ENCODE measurements at regions not wholly inside any gene's neighbourhood (a gene's known extent, or its start where the extent isn't known, plus 50 kb on each side); places are given as distances from the start of the nearest gene placed in this dataset.
"Not testable (repeated sequence)": the region's sequence is repeated elsewhere in the genome, so short reads cannot be mapped to it uniquely, and the experiment has no call there.

DNA sequence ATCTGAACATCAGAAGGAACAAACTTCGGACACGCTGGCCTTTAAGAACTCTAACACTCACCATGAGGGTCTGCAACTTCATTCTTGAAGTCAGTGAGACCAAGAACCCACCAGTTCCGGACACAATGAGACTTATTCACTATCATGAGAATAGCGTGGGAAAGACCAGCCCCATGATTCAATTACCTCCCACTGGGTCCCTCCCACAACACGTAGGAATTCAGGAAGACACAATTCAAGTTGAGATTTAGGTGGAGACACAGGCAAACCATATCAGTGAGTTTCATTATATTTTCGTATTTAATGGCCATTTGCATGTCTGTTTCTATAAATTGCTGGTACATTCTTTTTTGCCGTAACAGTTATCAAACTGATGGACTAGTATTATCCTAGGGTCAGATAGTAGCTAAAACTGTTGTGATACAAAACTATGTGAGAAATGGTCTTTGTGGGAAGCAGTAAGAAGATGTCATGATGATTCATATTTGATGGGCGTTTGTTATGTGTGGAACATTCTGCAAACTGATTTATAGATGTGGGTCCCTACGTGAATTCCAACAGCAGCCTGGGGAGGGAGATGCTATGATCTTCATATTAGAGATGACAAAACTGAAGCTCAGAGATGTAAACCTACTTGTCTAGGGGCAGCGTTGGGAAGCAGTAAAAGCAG lies 282.4 kb upstream of the TMEM132C start:
- DNase-seq, result no peak

DNA sequence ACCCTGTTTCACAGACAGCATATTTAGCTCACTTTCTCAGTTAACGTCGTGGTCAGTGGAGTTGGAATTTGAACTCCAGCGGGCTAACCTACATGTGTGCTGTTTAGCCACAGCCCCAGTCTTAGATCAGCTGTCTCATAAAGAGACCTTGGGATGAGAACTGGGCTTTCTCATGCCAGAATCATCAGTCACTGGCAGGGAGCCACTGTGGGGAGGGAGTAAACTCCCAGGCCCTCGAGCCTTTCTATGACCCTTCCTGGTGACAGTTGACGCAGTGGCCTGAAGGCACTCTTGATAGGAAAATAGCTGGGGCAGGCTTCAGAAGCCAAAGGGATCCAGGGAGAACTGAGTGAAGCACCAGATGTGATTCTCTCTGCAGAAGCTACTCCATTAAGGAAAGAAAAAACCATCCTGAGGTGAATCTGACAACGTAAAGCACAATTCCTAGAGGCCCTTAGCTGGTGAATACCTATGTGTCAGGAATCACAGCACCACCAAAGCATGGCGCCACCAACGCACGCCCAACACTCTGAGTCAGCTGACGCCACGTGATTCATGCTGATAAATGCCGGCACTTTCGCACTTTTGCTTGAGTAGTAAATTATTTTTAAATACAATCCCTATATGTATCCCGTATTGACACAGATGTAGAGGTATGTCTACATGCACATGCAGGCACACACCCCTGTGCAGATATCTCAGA lies 279.6 kb upstream of the TMEM132C start:
- DNase-seq, result no peak

DNA sequence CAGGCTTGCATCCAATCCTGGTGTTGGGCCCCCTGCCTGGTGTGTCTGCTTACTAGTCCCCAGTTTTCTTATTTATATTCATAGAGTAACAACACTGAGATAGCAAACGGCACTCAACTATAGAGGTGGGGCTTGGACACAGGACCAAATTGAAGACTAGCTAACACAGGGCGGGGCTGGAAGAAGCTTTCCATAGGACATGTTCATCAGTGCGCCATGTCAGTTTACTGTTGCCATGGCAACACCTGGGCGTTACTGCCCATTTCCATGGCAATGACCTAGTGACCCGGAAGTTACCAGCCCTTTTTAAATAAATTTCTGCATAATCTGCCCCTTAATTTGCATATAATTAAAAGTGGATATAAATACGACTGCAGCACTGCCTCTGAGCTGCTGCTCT lies 275.5 kb upstream of the TMEM132C start:
- DNase-seq, result no peak

DNA sequence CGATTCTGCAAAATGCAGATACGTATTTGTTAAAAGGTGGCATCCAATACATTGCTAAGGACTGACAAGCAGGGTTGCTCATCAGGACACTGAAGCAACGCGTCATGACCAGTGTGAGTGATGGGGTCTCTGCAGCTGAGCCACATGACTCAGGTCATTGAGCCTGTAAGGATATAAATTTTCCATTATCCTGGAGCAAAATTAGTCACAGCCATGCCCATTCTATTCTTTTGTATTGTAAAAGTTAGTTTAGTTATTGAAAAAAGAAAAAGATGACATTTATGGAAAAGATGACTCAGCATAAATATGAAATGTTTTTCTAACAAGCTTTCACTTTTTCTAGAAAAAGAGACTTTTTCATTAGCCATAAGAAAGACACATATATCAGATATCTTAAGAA lies 268.0 kb upstream of the TMEM132C start:
- no peak for DNase-seq

DNA sequence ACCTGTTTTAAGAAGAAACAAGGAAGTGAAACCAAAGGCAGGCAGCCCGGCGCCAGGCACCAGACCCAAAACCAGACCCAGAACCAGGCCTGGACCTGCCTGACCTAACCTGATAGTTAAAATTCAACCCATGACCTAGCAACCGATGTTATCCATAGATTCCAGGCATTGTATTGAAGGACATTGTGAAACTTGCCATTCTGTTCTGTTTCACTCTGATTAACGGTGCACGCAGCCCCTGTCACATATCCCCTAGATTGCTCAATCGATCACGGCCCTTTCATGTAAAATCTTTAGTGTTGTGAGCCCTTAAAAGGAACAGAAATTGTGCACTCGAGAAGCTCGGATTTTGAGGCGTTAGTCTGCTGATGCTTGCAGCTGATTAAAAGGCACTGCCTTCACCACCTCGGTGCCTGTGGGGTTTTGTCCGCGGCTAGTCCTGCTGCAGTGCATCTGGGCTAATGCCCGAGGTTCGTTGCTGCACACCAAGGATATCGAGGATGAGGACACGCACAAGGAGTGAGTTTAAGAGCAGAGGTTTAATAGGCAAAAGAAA lies 262.5 kb upstream of the TMEM132C start:
- DNase-seq, result no peak

DNA sequence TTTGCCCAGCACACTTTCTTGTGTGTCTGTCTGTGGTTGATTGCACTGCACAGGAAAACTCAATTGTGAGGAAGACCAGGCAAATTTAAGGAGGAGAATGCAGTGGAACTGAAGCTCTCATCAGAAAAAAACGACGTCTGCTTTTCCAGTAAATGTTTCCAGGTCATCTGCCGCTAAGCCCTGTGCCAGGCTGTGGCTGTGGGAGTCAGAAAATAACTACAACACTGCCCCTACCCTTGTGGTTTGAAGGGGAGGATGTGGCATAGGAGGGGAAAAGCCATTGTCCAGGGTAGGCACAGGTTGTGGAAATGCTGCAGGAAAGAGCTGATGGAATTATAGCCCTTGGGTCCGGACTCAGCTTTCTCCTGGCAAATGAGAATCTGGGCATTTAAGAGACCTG lies 259.7 kb upstream of the TMEM132C start:
- no peak for DNase-seq

DNA sequence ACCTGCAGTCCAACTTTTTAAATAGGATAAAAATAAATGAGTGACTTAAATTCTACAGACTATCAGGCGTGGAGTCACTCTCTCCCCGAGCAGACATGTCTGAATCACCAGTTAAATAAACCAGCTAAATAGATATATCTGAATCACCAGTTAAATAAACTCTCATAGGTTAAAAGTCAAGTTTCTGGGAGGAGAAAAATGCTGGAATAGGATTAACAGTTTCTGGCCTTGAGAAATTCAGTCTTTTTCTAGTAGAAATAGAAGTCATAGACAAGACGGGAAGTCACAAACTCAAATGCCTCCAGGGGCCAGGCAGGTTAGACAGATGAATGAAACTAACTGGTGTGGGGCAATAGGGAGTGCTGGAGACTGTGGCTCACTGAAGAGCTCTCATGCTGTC lies 258.6 kb upstream of the TMEM132C start:
- DNase-seq, result no peak

DNA sequence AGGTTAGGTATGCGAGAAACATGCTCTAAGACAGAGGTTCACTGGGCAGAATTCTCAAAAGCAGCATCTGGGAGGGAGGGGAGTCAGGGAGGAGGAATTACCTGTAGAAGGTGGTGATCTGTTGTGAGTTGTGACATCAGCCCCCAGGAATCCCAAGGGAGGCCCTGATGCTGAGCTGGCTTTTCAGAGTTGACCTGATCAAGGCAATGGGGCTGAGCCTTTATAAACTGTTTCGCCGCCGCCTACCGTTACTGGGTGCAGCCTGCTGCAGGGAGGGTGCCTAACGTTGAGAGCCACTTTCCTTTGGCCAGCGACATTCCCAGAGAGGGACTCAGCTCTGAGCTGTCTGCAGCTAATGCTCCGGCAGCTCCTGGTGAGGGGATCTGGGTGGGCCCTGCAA lies 257.9 kb upstream of the TMEM132C start:
- DNase-seq, result no peak

- no peak for DNase-seq
Measured at GRCh38 chr12:128012110-128012509, 254.9 kb upstream of the TMEM132C start.

GRCh38 chr12:128015276-128015675 lies 251.7 kb upstream of the TMEM132C start:
- DNase-seq, result no peak

- no peak for DNase-seq
Measured at GRCh38 chr12:128018067-128018466, 248.9 kb upstream of the TMEM132C start.

DNA sequence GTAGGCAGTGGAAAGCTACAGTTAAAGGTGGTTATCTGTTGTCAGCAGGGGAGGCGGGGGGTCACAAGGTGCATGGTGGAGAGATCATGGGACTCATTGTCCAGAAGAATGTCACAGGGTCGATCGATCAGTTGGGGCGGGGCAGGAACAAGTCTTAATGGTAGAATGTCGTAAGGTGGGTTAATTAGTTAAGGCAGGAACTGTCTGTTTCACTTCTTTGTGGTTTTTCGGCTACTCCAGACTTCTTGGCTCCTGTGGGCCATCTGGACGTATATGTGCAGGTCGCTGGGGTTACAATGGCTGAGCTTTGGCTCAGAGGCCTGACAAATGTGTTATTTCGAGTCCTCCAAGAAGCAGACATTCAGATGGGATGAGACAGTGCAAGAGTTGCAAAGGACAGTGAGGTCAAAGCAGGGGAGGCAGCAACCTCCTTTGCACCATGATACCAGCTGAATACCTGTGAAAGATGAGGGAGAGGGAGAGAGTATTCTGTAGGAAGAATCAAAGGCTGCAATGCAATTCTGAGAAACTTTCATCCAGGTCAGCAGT lies 246.9 kb upstream of the TMEM132C start:
- no peak for DNase-seq

GRCh38 chr12:128021561-128021960 lies 245.4 kb upstream of the TMEM132C start:
- no peak for DNase-seq

DNA sequence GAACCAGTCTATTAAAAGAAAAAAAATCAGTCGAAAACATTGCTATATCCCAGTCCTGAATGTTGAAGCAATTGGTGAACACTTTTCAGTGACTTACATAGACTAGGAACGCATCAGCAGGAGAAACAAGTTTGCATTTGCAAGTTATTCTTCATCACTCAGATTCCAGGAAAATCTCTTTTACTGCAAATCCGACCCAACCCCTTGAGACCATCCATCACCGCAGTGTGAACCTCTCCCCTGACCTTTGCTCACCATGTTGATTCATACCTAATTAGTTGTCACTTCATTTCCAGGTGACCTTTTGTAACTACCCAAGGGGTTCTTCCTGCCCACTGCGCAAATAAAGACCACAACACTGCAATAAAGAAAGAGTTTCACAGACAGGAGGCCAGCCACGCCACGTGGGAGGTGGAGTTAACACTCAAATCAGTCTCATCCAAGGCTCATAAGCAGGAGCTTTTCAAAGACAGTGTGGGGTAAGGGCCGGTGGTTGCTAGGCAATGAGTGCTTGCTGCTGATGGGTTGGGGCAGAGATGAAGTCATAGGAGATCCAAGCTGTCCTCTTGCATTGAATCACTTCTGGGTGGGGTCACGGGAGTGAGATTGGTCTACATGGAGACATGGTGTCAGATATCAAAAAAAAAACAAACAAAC lies 241.3 kb upstream of the TMEM132C start:
- DNase-seq, result no peak

GRCh38 chr12:128026696-128027574 lies 240.0 kb upstream of the TMEM132C start:
- no peak for DNase-seq

GRCh38 chr12:128033473-128033872 lies 233.5 kb upstream of the TMEM132C start:
- DNase-seq, result no peak

GRCh38 chr12:128040971-128041370 lies 226.0 kb upstream of the TMEM132C start:
- no peak for DNase-seq

DNA sequence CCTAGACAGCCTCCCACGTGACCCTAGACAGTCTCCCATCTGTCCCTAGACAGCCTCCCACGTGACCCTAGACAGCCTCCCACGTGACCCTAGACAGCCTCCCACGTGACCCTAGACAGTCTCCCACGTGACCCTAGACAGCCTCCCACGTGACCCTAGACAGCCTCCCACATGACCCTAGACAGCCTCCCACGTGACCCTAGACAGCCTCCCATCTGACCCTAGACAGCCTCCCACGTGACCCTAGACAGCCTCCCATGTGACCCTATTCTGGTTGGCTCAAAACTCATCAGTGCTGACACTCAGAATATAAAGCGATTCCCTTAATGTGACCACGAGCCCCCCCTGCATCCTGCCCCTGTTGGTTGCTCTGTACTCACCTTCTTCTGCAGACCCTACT lies 224.7 kb upstream of the TMEM132C start:
- not testable (repeated sequence) for DNase-seq

GRCh38 chr12:128042825-128043224 lies 224.1 kb upstream of the TMEM132C start:
- no peak for DNase-seq

DNA sequence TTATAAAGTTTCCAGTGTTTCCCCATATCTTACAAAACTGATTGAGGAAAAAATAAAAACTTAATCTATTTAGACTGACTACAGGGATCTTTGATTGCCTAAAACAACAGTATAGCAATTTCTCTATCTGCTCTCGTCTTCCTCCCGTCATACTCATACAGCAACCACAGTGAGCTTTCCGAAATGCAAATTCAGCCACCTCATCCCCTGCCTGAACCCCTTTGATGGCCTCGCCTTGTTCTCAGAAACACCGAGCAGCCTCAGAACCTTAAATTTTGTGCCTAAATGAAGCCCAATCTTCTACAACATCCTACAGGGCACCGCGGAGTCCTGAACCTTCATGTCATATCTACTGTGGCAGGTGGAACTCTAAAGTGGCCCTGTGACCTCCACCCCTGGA lies 223.7 kb upstream of the TMEM132C start:
- no peak for DNase-seq

GRCh38 chr12:128047266-128048060 lies 219.5 kb upstream of the TMEM132C start:
- DNase-seq, result no peak

DNA sequence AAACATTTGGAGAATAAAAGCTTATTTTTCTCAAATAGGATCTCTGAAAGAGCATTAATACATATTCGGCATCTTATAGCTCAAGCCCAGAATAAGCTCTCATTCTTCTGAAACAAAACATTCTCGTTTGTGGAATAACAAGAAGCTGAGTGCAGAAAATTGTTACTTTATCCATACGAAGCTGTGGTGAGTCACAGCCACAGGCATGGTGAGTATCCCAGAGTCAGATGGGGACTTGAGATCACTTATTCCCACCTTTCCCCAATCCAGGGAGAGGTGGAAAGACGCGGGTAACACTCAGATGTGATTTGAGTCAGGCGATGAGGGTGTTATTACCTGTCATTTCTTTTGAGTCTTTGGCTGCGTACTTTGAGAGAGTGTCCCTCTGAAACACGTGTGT lies 214.6 kb upstream of the TMEM132C start:
- DNase-seq, result no peak
